HG02678 (cell line): ENCODE measurements at regions not wholly inside any gene's neighbourhood (a gene's known extent, or its start where the extent isn't known, plus 50 kb on each side); places are given as distances from the start of the nearest gene placed in this dataset.

Source experiments
- ATAC-seq: cut with Tn5 transposase; IDR thresholded peaks from one replicate; pipeline ENCODE4 v1.9.1; 2021; ENCODE audit warnings: mild to moderate bottlenecking, moderate library complexity; ENCODE audit not compliant: unreplicated experiment

DNA sequence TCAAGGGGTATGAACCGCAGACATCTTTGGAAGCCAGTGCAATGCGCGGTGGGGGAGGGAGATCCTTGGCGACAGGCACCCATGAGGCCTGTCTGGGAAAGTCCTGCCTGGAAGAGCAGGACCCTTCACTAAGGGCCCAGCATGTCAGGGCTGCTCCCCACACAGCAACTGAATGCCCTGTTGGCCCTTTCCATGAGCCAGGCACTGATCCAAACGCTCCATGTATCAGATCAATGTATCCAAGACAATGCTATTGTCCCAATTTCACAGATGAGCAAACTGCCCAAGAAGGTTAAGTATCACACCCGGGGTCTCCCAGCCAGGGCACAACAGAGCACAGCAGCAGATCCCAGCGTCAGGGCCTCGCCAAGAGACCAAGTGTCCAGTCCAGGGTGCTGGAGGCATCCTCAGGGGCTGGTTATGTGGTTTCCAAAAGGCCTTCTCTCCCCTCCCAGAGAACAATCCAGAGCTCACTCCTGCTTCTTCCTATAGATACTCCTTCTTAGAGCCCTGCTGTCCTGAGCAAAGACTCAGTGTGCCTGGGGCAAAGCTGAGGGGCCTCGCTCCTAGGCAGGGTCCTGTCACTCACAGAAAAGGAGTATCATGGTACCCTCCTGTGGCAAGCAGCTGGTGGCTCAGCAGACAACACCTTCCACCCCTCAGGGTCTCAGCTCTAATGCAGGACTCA, 328.0 kb downstream of the NPHP4 start:
- no peak for ATAC-seq

DNA sequence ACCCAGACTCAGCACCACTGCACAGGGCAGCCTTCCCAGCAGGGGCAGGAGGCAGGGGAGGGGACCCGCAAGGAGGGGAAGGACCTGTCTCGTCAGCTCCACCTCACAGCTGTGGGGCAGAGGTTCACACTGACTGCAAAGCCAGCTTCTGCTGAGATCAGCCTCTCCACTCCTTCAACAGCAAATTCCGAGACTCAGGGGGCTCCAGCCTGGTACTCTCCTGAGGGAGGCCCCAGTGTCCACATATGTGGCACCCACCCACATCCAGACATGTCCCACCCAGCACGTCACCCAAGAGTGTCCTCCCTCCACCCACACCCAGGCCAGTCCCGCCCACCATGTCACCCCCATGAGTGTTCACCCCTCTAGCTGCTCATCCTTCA, 329.5 kb downstream of the NPHP4 start:
- ATAC-seq, result no peak

DNA sequence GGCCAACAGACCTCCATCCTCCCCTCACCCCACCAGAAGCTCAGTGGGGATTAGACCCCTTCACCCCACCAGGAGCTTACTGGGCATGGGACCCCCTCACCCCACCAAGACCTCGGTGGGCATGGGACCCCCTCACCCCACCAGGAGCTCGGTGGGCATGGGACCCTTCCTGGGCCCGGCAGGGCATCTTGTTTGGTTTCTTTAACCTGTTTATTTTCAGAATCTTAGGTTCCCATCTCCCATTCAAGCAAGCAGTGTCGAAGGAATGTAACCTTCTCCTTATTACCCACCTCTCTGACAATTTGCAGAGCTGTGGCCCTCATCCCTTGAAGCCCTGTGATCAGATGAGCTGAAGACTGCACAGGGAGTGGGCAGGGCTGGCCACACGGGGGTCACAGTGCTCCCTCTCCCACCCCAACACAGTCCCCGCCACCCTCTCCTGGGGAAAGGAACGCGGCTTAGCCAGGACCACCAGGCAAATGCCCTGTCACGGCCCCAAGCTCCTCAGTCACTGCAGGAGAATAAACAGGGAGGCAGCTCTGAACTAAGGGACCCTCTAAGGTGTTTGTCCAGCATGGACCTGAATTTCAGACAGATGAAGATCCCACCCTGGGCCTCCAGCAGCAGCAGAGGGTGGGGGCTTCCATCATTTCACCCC, 330.0 kb downstream of the NPHP4 start:
- ATAC-seq, result no peak

DNA sequence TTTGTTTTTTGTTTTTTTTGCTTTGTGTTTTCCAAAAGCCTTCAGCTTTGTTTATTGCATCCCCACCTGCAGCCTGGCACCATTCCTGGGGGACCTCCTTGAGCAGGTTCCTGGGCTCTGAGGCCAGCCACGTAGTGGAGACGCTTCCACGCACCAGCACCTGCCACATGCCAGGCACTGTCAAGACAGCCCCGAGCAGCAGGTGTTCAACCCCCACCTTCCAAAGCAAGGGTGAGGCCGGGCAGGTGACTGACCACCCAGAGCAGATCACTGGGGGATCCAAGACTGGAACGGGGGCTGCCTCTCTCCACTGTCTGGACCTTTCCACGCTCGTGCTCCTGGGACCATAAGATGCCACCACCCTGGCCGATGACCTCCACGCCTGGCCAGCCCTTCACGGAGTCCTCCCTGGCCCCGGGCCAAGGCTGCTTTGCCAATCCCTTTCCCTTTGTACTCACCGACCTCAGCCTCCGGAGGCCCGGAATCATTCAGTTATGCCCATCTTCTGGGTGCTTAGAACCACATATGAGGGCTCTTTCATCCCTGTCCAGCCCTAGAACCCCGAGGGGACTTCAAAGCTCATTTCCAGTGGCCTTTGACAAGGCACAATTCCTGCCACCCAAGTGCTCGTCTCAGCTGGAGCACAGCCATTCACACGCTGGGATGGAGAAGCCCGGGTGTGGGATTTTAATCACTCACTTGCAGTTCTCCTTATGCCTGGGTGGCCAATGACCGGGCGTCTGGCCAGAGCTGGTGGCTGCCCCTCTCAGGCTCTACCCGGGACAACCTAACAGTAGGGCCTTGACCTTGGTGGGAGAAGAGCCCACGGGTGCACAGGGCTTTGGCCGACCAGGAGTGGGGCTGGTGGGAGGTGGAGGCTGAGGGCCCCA, 330.8 kb downstream of the NPHP4 start:
- ATAC-seq, result no peak

DNA sequence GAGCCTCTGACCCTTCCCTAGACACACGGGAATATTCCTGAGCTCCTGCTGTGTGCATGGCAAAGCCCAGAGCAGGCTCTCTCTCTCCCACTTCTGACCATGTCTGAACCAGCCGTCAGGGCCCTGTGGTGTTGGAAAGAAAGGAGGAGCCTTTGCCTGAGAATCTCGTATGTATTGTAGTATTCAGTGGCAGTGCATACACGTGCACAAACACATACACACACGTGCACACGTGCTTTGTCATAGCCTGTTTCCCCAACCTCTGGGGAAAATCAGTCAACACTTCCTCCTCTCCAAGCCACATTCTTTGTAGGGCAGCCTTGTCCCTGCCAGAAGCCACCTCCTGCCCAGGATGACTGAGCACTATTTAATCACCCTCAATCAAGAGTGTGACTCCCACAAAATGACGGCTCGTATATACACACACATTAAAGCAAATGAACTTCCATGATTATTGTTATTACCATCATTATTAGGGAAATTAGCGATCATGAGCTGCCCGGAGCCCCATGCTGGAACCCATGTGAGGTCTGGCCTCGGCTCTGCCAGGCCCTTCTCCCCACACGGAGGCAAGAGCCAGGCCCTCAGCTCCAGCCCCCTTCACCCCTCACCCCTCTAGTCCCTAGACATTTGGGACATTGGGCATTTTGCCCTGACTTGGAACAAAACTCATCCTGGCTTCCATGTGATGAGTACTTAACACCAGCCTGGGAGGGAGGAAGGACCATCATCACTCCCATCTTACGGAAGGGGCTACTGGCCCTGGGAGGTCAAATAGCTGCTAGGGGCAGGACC, 331.9 kb downstream of the NPHP4 start:
- ATAC-seq, result no peak

DNA sequence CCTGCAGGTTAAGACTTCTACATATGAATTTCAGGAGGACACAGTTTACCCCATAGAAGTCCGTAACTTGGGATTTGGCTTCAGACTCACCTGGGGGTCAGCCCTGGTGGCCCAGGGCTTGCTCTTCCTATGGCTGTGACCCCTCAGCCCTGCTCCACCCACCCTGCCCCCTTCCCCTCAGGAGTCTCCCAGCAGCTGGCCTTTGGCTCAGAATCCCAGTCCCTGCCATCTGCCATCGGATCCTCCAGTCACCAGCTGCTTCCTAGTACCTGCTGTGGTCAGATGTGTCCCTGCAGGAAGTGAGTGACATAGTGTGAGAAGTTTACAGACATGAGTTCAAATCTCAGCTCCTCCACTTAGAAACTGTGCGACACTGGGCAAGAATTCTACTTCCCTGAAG, 332.6 kb downstream of the NPHP4 start:
- ATAC-seq, result no peak

DNA sequence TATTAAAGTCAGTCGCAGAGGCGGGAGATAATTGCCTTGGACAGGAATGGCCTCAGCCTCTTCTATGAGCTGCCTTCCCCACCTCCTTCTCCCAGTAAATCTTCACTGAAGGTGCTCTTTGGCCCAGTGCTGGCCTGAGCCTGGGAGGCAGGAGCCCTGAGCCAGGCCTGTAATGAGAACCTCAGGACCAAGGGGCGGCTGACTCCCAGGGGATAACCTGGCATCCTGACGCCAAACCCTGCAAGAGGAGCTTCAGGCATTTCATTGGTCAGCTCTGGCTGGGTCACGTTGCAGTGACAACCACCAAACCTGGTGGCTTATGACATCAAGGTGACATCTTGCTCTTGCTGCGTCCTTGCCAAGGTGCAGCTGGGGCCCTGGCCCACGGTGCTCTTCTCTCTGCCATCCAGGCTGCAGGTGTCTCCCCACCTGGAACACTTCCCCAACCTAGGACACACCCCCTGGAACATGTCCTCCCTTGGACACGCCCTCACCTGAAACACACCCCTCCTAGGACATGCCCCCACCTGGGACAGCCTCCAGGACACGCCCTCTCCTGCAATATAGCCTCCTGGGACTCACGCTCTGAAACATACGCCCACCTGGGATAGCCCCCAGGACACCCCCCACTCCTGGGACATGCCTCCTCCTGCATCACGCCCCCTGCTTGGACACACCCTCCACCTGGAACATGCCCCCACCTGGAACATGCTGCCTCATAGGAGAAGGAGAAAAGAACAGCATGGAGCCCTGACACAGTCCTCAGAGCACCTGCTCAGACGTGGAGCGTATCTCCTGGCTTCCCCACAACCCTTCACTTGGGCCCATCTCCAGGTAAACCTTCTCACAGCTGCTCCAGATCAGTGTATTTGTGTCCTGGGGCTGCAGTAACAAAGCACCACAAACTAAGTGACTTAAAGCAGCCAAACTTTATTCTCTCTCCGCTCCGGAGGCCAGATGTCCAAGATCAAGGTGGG, 333.6 kb downstream of the NPHP4 start:
- ATAC-seq, result no peak

DNA sequence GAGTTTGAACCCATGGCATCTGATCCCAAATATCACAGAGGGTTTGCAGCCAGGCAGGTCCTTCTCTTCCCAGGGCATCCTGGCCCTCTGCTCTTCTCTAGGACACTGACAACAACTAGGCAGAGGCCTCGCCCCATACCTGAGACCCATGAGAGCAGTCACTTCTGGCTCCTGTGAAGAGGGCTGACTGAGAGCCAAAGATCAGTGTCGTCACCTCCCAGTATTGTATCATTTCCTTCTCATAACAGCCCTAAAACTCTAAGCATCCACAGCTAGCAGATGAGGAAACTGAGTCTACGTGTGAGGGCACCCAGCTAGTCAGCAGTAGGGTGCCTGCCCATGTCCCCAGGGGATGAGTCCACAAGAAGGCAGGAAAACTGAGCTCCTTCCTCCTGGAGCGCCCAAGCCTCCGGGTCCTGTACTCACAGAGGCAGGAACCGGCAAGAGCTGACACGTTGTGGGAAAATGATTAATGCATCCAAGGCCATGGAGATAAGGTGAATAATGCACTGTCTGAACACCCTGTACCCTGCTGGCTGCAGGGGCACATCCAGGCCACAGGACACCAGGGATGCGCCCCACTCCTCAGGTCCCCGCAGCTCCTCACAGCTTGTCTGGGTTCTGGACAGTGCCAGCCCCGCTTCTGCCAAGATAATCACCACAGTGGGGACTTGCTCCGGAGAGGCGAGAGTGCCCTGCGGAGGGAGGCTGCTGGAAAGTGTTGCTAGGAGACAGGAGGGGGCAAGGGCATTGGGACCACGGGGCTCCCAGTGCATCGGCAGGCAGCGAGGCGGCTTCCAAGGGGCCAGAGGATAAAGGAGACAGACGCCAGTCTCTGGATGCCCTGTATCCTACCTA, 340.0 kb downstream of the NPHP4 start:
- no peak for ATAC-seq

DNA sequence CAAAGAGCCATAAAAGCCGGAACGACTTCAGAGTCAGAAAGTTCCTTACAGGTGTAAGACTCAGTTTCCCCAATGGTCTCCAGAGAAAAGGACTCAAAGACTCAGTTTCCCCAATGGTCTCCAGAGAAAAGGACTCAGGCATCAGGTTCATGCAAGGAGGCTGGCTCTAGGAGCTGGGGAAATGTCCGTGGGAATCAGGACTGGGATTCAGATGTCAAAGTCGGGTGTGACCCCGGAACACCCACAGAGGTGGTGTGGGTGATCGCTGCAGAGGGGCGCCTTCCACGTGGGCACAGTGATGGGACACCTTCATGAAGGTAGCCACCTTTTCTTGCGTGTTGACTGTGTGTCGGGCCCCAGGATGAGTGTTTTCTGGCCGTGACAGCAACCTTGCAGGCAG, 340.8 kb downstream of the NPHP4 start:
- ATAC-seq, result no peak

DNA sequence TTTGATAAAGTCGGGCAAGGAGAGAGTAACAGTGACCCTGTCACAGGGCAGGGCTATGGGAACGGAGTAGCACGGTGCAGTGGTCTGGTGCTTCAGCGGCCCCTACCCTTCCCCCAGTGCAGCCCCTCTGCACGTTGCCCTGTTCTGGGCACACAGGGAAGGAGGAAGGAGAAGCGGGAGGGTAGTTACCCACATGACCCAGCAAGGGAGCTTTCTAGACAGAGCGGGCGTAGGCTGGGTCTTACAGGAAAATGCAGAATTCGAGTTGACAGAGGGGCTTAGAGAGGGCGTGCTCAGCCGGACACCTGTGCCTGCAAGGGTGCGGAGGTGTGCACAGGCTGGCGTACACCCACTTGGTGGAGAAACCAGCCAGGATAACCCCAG, 341.2 kb downstream of the NPHP4 start:
- ATAC-seq, result no peak

DNA sequence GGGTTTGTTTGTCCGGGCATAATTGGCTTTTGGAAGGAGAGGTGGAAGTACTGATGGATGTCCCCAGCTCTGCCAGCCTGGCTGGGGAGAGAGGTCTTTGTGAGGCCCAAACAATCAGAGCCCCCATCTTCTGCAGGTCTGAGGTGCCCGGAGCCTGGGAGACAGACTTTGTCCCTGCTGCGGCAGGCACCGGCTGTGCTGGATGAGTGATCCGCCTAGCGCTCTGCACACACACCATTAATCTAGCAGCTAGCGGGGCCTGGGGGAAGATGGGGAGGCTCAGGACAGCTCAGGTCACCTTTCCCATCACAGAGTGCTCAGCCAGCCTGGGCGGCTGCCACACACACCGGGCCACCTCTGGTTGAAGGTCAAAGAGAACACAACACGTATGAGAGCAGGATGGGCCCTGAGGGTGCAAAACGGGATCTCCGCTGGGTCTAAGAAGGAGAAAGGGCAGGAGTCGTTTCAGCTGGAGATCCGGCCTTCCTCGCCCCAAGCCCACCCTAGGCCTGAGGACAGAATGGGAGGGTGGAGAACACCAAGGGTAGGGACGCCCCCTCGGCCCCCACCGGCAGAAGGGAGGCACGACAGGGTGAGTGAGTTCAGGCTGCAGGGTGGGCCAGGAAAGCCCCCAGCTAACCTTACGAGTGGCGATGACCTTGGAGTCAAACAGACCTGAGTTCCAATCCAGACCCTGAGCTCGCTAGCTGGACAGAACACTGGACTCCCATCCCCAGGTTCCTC, 341.8 kb downstream of the NPHP4 start:
- ATAC-seq, result no peak

DNA sequence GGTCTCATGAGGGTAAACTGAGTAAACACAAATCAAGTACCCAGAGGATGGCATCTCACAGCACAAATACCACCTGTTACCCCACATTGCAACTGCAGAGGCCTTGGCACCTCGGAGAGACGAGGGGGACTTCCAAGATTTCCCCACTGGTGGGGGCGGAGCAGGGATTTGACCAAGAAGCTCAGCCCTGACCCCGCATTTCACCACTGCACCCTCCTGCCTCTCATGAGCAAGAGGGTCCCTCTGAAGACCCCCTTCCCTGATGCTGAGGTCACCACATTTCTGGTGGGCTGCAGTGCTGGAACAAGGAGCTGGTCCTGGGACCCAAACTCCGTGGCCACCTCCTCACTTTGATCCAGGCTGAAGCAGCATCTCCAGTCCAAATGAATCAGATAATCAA, 342.4 kb downstream of the NPHP4 start:
- ATAC-seq, result no peak

DNA sequence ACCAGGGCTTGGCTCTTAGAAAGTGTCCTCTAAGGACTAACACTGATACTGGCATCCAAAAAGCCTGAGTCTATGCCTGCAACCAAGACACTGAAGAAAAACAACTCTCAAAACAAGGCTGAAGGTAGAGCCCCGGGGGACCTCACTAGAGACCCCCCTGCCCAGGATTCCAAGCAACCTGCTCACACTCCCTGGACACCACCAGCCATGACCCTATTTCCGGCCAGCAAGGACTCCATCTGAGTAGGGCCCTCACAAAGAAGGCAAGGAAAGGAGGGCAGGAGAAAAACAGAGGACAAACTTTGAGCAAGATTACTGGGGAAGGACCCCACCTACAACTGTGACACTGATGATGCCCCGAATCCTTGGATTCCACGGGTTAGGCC, 343.1 kb downstream of the NPHP4 start:
- ATAC-seq, result no peak

DNA sequence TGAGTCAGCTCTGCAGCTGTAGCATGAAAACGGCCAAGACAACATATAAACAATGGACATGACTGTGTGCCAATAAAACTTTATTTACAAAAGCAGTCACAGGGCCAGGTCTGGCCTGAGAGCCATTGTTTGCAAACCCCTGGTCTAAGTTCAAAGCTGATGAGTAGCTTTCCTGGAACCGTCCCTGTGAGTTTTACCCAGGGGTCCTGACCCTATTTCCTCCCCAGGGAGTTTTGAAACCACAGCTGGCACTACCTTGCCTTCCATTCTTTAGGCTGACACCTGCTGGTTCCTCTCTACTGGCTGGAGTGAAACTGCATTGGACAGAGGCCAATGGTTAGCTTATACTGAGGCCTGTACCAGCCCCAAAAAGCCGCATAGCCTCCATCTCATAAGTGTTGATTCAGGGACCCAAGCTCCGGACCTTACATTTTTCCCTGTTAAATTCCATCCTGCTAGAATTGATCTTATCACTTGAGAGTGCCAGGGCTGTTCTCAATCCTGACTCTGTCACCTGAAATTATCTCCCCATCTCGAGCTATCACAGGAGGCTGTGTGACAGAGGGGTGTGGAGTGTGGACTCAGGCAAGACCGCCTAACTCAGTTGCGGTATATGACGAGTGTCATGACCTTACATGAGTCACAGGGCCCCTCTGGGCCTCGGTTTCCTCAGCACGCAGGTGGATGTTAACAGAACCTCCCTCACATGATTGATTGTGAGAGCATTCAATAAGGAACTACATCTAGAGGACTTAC, 343.6 kb downstream of the NPHP4 start:
- no peak for ATAC-seq

DNA sequence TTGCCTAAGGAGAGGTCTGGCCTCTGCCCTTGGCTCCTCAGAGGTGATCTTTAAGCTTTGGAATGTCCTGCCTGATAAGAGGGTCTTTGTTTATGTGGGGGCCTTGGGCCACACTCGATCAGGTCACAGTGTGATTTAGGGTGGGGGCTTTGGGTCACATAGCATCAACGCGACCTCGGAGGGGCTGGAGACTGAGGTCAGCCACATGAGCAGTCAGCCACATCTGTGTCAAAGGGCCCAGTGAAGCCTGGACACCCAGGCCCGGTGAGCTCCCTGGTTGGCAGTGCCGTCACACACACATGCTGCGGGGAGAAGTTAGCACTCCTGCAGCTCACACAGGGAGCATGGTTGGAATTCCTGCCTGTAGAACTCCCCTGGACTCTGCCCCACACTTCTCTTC, 345.0 kb downstream of the NPHP4 start:
- ATAC-seq, result no peak

DNA sequence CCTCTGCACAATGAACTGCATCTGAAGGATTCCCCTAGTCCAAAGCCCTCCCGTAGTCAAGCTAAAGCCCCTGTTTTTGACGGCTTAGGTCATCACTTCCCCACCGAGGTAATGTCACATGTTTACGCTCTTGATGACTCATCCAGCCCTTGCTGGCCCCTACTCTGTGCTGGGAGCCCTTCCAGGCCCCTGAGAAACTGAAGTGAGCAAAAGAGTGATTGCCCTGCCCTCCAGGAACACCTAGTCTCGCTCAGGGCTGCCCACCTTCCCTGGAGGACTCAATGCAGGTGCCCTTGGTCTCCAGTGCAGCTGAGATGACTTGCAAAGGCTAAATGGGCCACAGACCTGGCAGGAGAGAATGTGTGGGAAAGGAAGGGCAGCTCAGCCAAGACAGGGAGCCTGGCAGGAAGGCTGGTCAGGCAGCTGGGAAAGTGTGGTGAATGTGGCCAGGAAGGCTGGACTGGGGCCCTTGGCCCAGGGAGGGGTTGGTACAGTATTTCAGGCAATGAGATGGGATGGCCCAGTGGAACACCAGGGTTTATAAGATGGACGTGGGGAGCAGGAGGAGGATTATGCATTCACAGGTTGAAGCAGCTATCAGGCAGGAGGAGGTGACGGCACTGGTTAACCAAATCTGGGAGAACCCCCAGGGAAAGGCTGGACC, 345.6 kb downstream of the NPHP4 start:
- no peak for ATAC-seq

DNA sequence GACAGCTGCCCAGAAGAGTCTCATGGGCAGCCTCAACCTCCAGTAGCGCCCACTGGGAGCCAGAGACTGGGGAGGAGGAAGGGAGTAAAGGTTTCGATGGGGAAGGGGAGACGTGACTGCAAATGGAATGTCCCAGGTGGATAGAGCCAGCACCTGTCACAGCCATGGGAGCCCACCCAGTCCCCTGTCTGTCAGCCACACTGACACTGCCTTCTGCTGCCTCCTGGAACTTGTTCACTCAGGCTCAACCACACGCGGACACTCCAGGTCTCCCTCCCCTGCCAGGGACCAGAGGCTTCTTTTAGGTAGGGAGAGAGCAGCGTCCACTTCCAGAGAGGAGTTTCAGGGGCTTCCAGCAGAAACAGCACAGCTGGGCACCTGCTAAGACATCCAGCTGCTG, 346.3 kb downstream of the NPHP4 start:
- no peak for ATAC-seq
